GM21737 (cell line): ENCODE measurements at regions not wholly inside any gene's neighbourhood (a gene's known extent, or its start where the extent isn't known, plus 50 kb on each side); places are given as distances from the start of the nearest gene placed in this dataset.
"Not testable (repeated sequence)": the region's sequence is repeated elsewhere in the genome, so short reads cannot be mapped to it uniquely, and the experiment has no call there.

Experiments
- ATAC-seq: cut with Tn5 transposase; IDR thresholded peaks from one replicate; pipeline ENCODE4 v1.9.1; 2021; ENCODE audit warnings: mild to moderate bottlenecking, moderate library complexity; ENCODE audit not compliant: unreplicated experiment

DNA sequence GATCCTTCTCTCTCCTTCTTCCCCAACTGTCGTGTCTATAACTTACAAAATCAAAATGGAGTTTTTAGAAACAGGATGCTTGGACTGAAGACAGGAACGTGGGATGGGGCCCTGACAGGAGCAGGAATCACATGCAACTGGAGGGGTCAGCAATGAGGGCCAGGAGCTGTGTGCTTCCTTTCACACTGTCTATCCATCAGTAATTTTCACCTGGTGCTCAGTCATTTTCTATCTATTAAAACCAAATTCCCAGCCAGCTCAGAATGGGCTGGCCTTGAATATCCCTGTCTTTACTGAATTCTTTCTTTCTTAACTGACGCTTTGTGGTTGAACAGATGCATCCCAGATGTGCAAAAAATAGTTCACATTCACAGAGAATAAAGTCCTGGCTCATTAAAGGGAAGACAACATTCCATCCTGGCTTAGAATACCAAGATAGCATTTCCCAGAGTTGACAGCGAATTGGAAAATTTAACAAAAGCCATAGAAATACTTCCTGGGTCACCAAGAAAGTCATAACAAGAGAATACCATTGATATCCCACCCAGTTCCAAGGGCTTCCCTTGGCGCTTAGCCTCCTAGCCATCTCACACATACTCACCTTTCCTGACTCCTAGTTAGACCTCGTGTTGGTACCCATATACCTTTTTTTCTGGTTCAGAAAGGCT lies 588.1 kb downstream of the TTLL7 start:
- ATAC-seq: not testable (repeated sequence)

DNA sequence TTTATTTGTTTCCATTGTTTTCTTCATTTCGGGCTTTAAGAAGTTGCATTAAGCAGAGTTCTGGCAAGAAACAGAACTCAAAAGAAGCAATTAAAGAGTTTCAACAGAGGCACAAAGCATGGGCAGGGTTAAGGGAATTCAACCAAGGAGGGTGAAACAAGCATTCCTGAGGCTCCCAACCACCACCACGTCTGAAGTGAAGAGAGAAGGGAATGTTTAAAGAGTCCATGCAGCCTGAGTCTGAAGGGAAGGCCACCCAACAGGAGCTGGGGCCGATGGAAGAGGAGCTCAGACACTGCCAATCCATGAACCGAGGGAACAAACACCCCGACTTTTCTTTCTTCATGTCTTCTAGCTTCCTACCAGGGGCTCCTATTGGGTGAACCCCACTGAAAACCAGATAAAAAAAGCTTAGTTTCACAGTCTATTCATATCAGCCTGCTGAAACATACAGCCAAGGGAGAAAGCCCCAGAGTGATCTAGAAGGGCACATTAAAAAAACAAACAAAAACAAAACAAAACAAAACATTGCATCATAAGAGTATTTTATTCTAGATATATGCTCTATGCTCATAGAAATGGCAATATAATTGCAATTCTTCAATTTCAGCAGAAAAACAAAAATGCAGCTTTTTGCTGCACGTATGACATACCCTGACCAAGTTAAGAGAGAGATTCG lies 592.1 kb downstream of the TTLL7 start:
- not testable (repeated sequence) for ATAC-seq

- ATAC-seq: not testable (repeated sequence)
Observed at GRCh38 chr1:83405789-83406188, 593.1 kb downstream of the TTLL7 start.

GRCh38 chr1:83403500-83403899 lies 595.4 kb downstream of the TTLL7 start:
- not testable (repeated sequence) for ATAC-seq

- not testable (repeated sequence) for ATAC-seq
Observed at GRCh38 chr1:83401146-83401545, 597.8 kb downstream of the TTLL7 start.

DNA sequence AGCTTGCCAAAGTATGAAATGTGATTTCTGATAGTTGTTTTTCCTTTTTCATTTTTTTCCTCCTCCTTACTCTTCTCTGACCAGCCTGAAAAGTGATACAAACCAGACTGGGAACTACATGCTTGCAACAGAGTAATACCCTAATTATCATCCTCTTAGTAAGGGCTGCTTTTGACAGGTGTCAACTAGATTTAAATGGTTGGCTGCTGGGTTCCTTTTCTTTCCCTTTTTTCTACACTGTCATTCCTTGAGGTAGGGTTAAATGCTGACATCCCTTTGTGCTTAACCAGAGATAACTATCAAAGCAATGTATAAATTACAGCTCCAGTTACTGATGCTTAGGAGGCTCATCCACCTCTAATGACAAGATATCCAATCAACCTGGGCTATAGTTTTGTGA lies 598.8 kb downstream of the TTLL7 start:
- ATAC-seq: not testable (repeated sequence)

DNA sequence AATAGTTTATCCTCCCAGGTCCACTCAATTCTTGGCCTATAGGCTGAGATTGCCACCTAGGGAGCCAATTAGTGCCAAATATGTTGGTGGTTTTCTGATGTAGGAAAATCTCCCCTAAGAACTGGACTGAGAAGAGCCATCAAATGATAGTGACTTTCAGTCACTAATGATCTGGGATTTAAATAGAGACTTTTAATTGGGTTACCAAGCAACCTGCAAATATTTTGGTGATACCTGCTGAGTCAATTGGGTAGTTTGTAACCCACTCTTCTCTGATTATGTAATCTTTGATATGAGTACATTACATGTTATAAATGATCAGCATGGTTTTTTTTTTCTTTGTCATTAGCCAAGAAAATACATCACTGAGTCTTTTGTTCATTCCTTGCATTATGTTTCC lies 600.8 kb downstream of the TTLL7 start:
- not testable (repeated sequence) for ATAC-seq

DNA sequence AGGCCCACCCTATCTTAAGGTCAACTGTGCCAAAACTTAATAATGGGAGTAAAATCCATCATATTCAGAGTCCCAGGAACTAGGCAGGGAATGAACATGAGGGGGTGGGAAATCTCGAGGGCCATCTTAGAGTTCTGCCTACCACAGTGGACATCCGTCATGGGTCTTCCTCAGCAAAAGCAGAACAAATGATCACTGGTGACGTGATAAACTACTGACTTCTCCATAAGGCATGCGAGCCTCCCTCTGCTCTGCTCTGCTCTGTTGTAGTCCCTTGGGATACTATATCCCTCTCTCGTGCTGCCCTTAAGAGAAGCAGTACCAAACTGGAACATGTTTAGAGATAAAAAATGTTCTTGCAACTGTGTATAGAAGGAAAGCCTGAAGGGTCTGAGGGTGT lies 603.8 kb downstream of the TTLL7 start:
- ATAC-seq: not testable (repeated sequence)

DNA sequence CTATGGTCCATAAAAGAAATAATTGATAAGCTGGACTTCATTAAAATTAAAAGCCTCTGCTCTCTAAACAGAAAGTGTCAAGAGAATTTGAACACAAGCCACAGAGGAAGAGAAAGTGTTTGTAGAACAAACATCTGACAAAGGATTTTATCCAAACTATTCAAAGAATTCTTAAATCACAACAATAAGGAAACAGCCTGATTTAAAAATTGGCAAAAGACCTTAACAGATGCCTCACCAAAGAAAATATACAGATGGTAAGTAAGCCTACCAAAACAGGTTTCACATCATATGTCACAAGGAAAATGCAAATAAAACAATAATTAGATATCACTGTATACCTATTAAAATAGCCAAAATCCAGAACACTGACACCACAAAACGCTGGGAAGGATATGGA lies 612.0 kb downstream of the TTLL7 start:
- not testable (repeated sequence) for ATAC-seq

- ATAC-seq: not testable (repeated sequence)
Observed at GRCh38 chr1:83383107-83383506, 615.8 kb downstream of the TTLL7 start.

DNA sequence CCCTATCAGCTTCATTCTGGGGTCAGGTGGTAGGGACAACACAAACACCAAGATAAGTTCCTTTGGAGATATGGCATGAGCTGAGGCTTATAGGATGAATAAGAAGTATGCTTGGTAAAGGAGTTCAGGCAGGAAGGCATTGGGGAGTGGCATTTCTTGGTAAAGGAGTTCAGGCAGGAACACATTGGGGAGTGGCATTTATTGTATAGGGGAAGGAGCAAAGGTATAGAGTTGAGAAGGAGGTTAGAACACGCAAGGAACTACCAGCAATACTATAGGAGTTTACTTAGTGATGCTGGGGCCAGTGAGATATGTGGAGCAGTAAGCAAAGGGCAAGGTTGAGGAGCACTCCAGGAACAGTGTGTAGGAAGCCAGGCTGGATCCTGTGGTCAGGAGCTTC lies 625.9 kb downstream of the TTLL7 start:
- not testable (repeated sequence) for ATAC-seq

DNA sequence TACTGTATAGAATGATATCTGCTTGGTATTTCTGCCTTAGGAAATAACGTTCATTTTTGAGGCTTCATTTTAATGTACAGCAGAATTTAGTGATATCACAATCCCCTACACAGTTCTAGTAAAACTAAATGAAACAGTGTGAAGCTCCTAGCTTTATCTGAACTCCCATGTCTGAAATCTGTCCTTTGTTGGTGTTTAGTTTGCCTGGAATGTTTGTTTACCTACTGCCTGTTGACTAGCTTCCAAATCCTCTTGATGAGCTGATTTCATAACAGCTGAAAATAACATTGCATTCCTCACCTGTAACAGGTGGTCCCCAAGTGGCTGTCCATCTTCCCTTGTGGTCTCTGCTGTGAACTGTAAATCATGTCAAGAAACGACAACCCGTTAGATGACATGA lies 629.1 kb downstream of the TTLL7 start:
- not testable (repeated sequence) for ATAC-seq

DNA sequence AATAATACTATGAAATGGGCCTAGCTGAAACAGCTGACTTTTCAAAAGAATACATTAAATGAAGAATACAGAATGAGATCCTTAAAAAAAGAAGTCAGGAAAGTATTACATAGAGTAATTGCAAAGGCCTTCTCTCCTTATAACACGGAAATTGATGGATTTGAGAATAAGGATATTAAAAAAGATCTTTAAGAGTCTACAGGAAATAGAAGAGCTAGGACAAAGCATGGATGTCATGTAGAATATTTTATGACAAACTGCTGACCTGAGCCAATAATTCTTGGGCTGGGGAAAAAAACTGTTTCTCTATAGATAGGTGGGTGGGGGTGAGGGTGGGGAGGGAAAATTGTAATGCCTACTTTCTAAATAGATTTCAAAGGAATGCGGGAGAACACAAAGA lies 633.6 kb downstream of the TTLL7 start:
- not testable (repeated sequence) for ATAC-seq

- ATAC-seq: not testable (repeated sequence)
Observed at GRCh38 chr1:83345375-83345774, 653.6 kb downstream of the TTLL7 start.

- not testable (repeated sequence) for ATAC-seq
Observed at GRCh38 chr1:83343767-83344166, 655.2 kb downstream of the TTLL7 start.

DNA sequence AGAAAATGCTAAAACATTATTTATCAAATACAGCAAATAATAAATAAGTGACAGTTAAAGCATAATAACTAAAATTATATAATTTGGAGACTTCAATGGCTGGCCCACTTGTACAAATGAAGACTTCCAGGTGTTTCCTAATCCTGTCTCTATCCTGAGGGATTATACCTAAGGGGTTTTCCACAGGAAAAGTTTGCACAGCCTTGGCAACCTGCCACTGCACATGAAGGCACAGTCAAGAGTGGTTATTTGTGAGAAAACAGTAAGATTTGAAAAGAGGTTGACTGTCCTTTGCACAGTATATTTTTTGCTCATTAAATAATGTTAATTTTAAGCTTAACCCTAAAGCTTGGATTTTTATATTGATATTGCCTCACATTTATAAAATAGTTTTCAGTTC lies 655.9 kb downstream of the TTLL7 start:
- ATAC-seq: not testable (repeated sequence)

GRCh38 chr1:83332308-83332707 lies 666.6 kb downstream of the TTLL7 start:
- not testable (repeated sequence) for ATAC-seq

DNA sequence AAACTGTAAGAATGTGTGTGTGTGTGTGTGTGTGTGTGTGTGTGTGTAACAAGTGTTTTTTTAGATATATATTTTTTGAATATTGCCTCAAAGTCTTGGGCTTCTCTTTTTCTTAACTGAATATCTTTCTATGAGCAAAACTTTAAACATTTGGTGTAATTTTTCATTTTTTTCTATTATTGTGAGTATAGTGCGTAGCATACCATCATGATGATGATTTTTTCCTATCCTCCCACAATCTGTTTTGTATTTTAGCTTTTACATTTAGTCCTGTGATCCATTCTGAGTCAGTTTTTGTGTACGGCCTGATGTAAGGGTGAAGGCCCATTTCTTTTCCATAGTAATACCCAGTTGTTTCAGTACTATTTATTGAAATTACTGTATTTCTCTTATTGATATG lies 680.6 kb downstream of the TTLL7 start:
- no peak for ATAC-seq

DNA sequence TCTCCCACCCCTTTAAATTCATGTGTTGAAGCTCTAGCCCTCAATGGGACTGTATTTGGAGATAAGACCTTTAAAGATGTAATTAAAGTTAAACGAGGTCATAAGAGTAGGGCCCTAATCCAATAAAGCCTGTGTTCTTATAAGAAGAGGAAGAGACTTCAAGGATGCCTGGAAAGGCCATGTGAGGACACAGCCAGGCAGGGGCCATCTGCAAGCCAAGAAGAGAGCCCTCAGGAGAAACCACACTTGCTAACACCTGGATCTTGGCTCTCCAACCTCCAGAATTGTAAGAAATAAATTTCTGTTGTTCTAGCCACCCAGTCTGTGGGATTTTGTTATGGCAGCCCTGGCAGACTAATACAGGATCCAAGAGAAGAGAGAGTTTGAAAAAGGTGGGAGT lies 683.5 kb downstream of the TTLL7 start:
- not testable (repeated sequence) for ATAC-seq

DNA sequence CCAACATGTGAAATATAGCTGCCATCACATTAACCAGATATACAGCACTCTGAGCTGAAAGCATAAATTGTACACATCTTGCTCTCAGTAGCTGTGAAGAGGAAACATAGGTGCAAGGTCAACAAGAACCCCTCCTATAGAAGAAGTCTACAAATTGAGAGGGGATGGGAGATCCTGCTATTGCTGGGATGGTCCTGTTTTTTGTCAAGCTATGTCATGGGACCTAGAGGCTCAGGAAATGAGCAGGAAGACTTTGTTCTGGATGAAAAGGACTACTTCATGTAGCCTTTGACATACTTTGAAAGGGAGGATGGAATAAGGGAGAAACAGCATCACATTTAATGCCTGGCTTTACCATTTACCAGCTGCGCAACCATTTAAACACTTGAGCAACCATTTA lies 688.8 kb downstream of the TTLL7 start:
- ATAC-seq: not testable (repeated sequence)

DNA sequence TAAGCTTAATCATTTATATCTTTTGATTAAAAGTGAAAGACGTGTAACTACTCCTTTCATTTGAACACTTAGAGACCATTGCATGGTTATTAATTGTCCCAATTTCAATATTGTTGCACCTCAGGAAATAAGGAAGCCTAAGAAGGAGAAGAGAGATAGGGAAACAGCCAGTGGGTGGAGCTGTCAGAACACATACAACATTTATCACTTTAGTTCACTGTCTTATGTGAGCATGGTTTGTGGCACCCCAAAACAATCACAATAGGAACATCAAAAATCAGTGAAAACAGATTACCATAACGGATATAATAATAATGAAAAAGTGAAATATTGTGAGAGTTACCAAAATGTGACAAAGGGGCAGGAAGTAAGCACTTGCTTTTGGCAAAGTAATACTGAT lies 689.9 kb downstream of the TTLL7 start:
- ATAC-seq: not testable (repeated sequence)

- ATAC-seq: not testable (repeated sequence)
Observed at GRCh38 chr1:83306811-83307210, 692.1 kb downstream of the TTLL7 start.
